Stimulated activated CD4-positive, alpha-beta T cell treated with anti-CD3 and anti-CD28 coated beads, Interleukin-15, amount 100 ng/mL, for 48 hours (primary cell): ENCODE measurements at regions not wholly inside any gene's neighbourhood (a gene's known extent, or its start where the extent isn't known, plus 50 kb on each side); places are given as distances from the start of the nearest gene placed in this dataset.
"Not testable (repeated sequence)": the region's sequence is repeated elsewhere in the genome, so short reads cannot be mapped to it uniquely, and the experiment has no call there.

Experiments used
- DNase-seq, 2 donors: peaks; one replicate each; pipeline ENCODE4 v3.0.0-alpha.2; 2020; ENCODE audit warnings: low read depth in 2 of 2

GRCh38 chr5:174489215-174489614 is 235.2 kb upstream of the MSX2 start:
- DNase-seq: no peak

GRCh38 chr5:174489920-174490597 is 234.3 kb upstream of the MSX2 start:
- no peak for DNase-seq

GRCh38 chr5:174490728-174491127 is 233.7 kb upstream of the MSX2 start:
- DNase-seq: no peak

DNA sequence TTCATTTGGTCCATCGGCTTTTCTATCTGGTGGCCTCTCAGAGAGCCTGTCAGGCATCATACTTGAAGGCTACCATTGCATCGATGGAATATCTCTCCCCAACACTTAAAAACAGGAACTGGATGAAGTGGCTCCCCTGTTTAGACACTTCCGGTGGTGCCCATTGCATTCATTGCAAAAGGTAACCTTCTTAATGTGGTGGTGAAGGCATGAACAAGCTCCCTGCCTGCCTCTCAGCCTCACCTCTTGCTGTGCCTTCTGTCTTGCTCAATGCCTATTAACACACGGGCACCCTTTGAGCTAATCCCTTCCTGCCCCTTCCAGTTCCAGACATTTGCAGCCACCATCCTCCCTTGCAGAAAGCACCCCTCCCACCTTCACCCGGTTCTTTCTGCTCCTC is 233.1 kb upstream of the MSX2 start:
- no peak for DNase-seq

DNA sequence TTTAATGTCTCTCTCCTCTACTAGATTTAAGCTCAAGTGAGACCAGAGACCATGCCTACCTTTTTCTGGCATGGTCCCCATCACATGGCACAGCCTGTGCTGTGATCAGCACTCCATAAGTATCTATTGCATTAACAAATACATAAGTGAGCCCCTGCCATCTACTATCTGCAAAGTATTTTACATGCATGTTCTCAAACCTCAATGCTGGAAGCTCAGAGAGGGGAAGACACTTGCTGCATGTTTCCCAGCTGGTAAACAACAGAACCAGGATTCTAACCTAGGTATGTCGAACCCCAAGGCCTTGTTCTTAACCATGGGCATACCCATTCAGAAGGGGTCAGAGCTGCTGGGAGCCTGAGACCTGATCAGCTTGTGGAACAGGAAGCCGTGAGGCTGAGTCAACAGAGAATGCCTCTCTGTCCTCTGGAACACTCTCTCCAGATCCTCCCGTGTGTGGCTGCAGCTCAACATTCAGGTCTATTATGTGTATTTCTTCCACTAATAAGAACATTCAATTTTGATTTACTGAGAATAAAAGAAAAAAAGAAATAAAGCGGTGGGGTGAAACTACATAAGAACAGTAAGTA is 232.5 kb upstream of the MSX2 start:
- DNase-seq: no peak

GRCh38 chr5:174493530-174493929 is 230.9 kb upstream of the MSX2 start:
- no peak for DNase-seq

DNA sequence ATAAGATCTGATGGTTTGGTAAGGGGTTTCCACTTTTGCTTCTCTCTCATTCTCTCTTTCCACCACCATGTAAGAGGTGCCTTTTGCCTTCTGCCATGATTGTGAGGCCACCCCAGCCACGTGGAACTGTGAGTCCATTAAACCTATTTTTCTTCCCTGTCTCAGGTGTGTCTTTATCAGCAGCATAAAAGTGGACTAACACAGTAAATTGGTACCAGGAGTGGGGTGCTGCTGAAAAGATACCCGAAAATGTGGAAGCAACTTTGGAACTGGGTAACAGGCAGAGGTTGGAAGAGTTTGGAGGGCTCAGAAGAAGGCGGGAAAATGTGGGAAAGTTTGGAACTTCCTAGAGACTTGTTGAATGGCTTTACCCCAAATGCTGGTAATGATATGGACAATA is 226.4 kb upstream of the MSX2 start:
- DNase-seq: not testable (repeated sequence)

DNA sequence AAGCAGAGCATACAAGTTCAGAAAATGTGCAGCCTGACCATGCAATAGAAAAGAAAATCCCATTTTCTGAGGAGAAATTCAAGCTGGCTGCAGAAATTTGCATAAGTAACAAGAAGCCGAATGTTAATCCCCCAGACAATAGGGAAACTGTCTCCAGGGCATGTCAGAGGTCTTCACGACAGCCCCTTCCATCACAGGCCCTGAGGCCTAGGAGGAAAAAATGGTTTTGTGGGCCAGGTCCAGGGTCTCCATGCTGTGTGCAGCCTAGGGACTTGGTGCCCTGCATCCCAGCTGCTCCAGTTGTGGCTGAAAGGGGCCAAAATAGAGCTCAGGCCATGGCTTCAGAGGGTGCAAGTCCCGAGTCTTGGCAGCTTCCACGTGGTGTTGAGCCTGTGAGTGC is 225.8 kb upstream of the MSX2 start:
- DNase-seq: not testable (repeated sequence)

DNA sequence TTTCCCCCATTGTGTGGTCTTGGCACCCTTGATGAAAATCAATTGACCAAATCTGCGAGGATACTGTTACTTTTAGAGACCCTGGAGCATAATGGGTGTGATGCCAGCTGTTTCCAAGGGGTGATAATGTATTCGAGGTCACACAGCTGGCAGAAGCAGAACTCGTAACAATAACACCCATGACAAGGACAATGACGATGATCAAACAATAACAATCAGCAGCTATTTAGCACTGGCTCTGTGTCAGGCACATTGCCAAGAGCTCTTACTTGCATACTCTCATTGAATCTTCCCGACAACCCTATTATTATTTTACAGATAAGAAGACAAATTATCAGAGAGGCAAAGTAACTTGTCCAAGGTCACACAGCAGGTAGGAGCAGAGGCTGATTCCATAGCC is 223.7 kb upstream of the MSX2 start:
- no peak for DNase-seq

GRCh38 chr5:174501461-174502069 is 222.8 kb upstream of the MSX2 start:
- no peak for DNase-seq

DNA sequence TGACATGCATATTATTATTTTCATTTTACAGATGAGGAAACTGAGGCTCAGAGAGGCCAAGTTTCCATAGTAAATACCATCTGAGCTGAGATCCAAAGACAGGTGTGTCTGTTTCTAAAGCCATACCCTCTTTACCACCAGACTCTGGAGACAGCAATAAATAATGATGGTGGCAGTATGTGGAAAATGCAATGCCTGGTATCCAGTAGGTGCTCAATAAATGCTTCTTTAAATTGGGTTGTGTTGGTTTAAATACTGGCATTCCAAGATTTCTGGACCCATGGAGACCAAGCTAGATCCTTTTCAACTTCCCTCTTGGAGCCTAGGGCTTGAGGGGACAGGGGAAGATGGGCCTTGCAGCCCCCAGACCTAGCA is 221.3 kb upstream of the MSX2 start:
- DNase-seq: no peak

DNA sequence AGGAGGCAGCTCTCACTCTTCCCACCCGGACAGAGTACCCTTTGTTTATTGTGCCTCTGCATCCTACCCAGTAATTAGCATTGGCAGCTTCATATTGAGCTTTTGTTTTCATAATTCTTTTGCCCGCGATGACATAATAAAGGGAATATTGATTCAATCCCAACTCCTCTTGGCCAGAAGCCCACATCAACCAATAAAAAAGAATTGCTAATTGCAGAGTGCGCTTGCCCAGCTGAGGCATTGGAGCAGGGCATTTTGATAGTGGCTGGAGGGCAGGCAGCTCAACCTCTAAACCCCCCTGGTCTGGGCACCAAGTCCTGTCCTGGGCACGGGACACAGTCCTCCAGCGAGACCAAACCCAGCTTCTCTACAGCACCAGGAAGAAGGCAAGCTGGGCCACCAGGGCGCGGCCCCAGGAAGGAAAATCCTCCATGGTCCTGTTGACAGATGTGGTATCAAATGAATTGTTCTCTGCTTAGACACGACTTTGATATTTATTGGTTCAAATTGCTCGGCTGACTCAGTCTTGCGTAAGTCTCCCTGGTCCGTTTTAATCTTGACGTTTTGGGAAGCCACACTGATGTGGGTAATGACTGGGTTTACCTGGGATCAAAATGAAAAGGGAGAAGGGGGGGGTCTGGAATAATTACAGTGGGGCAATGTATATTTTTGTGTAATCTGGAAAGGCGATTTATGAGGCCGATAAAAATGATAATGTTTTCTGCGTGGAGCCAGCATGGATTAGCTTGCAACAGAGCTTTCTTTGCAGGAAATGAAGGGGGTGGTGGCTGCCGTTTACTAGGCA is 220.7 kb upstream of the MSX2 start:
- no peak for DNase-seq

DNA sequence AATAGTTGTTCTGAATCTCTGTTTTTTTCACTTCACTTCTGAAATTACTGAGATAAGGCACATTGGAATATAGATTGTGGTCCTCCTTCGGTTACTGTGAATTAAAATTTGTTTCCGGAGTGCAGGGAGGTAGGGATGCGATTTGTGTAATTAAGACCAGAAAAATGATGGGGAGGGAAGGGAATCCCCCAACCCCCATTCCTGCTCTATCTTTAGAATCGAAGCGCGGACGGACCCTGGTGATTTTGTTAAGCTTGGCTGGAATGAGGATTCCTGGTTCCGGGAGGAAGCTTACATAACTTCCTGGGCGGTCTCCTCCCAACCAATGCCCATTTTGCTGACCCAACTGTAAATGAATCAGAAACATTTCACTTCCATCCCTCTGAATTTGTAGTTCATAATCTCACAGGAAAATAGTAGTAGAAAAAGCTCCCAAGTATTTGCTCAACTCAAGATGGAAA is 220.1 kb upstream of the MSX2 start:
- no peak for DNase-seq

GRCh38 chr5:174505621-174506020 is 218.8 kb upstream of the MSX2 start:
- DNase-seq: no peak

GRCh38 chr5:174510782-174511453 is 213.5 kb upstream of the MSX2 start:
- DNase-seq: not testable (repeated sequence)

DNA sequence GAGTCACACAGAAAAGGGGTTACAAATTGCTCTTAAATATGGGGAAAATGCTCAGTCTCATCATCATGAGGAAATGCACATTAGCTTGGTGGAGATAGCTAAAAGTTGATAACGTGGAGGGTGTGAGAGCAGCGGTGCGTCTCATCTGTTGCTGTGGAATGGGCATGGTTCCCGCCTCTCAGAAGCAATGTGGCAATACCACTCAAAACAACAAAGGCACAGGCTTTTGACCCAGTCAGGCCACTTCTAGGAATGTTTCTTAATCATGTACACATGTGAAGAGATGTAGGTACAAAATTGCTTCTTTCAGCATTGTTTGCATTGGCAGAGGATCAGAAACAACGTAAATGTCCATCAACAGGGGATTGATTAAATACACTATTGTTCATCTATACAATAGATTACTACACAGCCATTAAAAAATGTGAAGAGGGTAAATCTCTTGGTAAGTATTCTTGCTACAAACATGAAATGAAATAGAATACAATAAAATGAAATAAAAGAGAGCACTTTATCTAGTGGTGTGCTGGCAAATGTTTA is 212.6 kb upstream of the MSX2 start:
- no peak for DNase-seq

DNA sequence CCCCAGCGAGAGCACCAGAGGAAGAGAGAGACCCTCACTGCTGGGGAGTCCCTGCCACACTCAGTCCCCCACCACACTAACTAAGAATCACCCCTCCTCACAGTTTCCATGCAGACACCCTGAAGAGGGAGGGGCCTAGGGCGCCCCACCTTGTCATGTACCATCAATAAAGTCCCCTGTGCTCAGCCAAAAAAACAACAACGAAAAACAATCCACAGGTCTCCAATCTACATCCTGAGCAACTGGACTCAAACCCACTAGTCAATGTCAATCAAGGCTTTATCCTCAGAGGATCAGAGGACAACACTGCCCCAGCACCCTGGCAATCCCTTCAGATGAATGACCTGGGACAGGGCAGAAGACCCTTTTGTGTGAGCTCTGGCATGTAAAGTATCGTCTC is 210.1 kb upstream of the MSX2 start:
- DNase-seq: no peak

GRCh38 chr5:174514983-174515394 is 209.4 kb upstream of the MSX2 start:
- DNase-seq: no peak

DNA sequence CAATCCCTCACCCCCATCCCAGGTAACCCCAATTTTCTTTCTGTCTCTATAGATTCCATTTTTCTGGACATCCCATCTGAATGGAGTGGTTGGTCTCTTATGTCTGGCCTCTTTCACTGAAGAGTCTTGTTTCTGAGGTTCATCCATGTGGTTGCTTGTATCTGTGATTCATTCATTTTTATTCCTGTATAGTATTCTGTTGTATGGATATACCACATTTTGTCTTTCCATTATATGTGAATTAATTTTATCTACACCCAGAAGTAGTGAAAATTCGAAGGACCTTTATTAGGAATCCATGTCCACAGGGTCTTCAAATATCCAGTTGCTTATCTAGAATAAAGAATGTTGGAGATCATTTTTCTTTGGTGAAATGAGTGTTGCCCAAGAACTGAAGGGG is 207.6 kb upstream of the MSX2 start:
- DNase-seq: no peak

- DNase-seq: no peak
These were observed 205.9 kb upstream of the MSX2 start for GRCh38 chr5:174518512-174518911.
